SK-N-SH treated with all-trans-retinoic acid at 6 μM for 48 hours (cell line): ENCODE measurements at regions not wholly inside any gene's neighbourhood (a gene's known extent, or its start where the extent isn't known, plus 50 kb on each side); places are given as distances from the start of the nearest gene placed in this dataset.

Experiments
- ATAC-seq: fragments of 200-7000 bp; cut with Tn5 transposase; 3 replicates; pipeline ENCODE4 v1.9.1; 2020; ENCODE audit warnings: mild to moderate bottlenecking, moderate library complexity
- BACH2 ChIP-seq: fragments of 250-450 bp; sonication (Bioruptor Pico); IDR thresholded peaks from 2 replicates; pipeline ENCODE4 v1.9.0; 2021; ENCODE audit warnings: mild to moderate bottlenecking, borderline replicate concordance
- CSRNP3 ChIP-seq: fragments of 250-450 bp; sonication (Bioruptor Pico); IDR thresholded peaks from 2 replicates; pipeline ENCODE4 v1.5.1; 2021; ENCODE audit warnings: mild to moderate bottlenecking, moderate library complexity
- GLIS3 ChIP-seq: fragments of 250-450 bp; sonication (Bioruptor Pico); IDR thresholded peaks from 2 replicates; pipeline ENCODE4 v1.5.0; 2020; ENCODE audit warnings: mild to moderate bottlenecking, moderate library complexity
- ISL1 ChIP-seq: fragments of 250-450 bp; sonication (Bioruptor Pico); IDR thresholded peaks from 2 replicates; pipeline ENCODE4 v2.1.2; 2022; ENCODE audit warnings: mild to moderate bottlenecking, moderate library complexity
- PATZ1 ChIP-seq: fragments of 250-450 bp; sonication (Bioruptor Pico); IDR thresholded peaks from 2 replicates; pipeline ENCODE4 v1.8.0; 2020; ENCODE audit warnings: mild to moderate bottlenecking, moderate library complexity, borderline replicate concordance
- POU6F1 ChIP-seq: fragments of 250-450 bp; sonication (Bioruptor Pico); IDR thresholded peaks from 2 replicates; pipeline ENCODE4 v1.8.0; 2021; ENCODE audit warnings: low read depth, mild to moderate bottlenecking, moderate library complexity, borderline replicate concordance
- PPARA ChIP-seq: fragments of 250-450 bp; sonication (Bioruptor Pico); IDR thresholded peaks from 2 replicates; pipeline ENCODE4 v1.5.0; 2020; ENCODE audit warnings: mild to moderate bottlenecking, borderline replicate concordance
- RARB ChIP-seq: fragments of 250-450 bp; sonication (Bioruptor Pico); IDR thresholded peaks from 2 replicates; pipeline ENCODE4 v1.8.0; 2021; ENCODE audit warnings: mild to moderate bottlenecking, moderate library complexity
- TOX ChIP-seq: fragments of 250-450 bp; sonication (Bioruptor Pico); IDR thresholded peaks from 2 replicates; pipeline ENCODE4 v1.8.0; 2021; ENCODE audit warnings: mild to moderate bottlenecking, moderate library complexity, borderline replicate concordance
- TSHZ2 ChIP-seq: fragments of 250-450 bp; sonication (Bioruptor Pico); IDR thresholded peaks from 2 replicates; pipeline ENCODE4 v1.5.0; 2020; ENCODE audit warnings: mild to moderate bottlenecking, moderate library complexity
- ZFP30 ChIP-seq: fragments of 450-650 bp; formaldehyde crosslinking; IDR thresholded peaks from 2 replicates; pipeline ENCODE4 v1.5.0; 2022; ENCODE audit warnings: mild to moderate bottlenecking, moderate library complexity
- ZNF565 ChIP-seq: fragments of 450-650 bp; formaldehyde crosslinking; conservative IDR thresholded peaks from 2 replicates; pipeline ENCODE4 v1.5.0; 2020; ENCODE audit warnings: low read depth, mild to moderate bottlenecking, moderate library complexity
- ZNF70 ChIP-seq: fragments of 450-650 bp; formaldehyde crosslinking; IDR thresholded peaks from 2 replicates; pipeline ENCODE4 v1.5.0; 2020; ENCODE audit warnings: mild to moderate bottlenecking, moderate library complexity
- ZNF8 ChIP-seq: fragments of 450-650 bp; formaldehyde crosslinking; IDR thresholded peaks from 2 replicates; pipeline ENCODE4 v1.5.0; 2020; ENCODE audit warnings: mild to moderate bottlenecking, moderate library complexity
- TF ChIP-seq, protein P1 (sequence below): fragments of 250-450 bp; sonication (Bioruptor Pico); IDR thresholded peaks from 2 replicates; pipeline ENCODE4 v1.5.1; 2020; ENCODE audit warnings: low read depth, mild to moderate bottlenecking, moderate library complexity

- no peak for ATAC-seq
- TF ChIP-seq POU6F1 (no peak), GLIS3 (CRISPR knock-in tag) (no peak), ZNF70 (CRISPR knock-in tag) (no peak), TSHZ2 (CRISPR knock-in tag) (no peak), BACH2 (no peak), PATZ1 (CRISPR knock-in tag) (no peak), CSRNP3 (no peak), ZNF8 (no peak)
These were observed 1128.7 kb downstream of the AMY1C start for GRCh38 chr1:104878203-104878909.

GRCh38 chr1:104884939-104885338, 1135.2 kb downstream of the AMY1C start:
- ATAC-seq, result no peak
- TF ChIP-seq PPARA (CRISPR knock-in tag), result no peak
- no peak for TF ChIP-seq TOX (CRISPR knock-in tag)
- TF ChIP-seq CSRNP3, result no peak
- no peak for TF ChIP-seq ISL1 (CRISPR knock-in tag)
- TF ChIP-seq RARB, result no peak
- TF ChIP-seq, protein P1, sequence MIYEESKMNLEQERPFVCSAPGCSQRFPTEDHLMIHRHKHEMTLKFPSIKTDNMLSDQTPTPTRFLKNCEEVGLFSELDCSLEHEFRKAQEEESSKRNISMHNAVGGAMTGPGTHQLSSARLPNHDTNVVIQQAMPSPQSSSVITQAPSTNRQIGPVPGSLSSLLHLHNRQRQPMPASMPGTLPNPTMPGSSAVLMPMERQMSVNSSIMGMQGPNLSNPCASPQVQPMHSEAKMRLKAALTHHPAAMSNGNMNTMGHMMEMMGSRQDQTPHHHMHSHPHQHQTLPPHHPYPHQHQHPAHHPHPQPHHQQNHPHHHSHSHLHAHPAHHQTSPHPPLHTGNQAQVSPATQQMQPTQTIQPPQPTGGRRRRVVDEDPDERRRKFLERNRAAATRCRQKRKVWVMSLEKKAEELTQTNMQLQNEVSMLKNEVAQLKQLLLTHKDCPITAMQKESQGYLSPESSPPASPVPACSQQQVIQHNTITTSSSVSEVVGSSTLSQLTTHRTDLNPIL, result no peak
- no peak for TF ChIP-seq ZNF565 (CRISPR knock-in tag)
- no peak for TF ChIP-seq BACH2
- no peak; the same call in 1 of the 2 replicates for TF ChIP-seq PATZ1 (CRISPR knock-in tag)
- no peak for TF ChIP-seq ZFP30 (CRISPR knock-in tag)
- no peak for TF ChIP-seq ZNF8
- no peak for TF ChIP-seq TSHZ2 (CRISPR knock-in tag)
- TF ChIP-seq ZNF70 (CRISPR knock-in tag), result no peak
- no peak for TF ChIP-seq GLIS3 (CRISPR knock-in tag)
